H1 (cell line): ENCODE measurements at regions not wholly inside any gene's neighbourhood (a gene's known extent, or its start where the extent isn't known, plus 50 kb on each side); places are given as distances from the start of the nearest gene placed in this dataset.

Experiments
- CHD7 ChIP-seq: fragments of 300-600 bp; sonication (generic); IDR thresholded peaks from 2 replicates; pipeline ENCODE4 v1.7.1; 2012; ENCODE audit warnings: low read length, moderate library complexity, mild to moderate bottlenecking, inconsistent platforms; ENCODE audit not compliant: insufficient replicate concordance

GRCh38 chr1:216900116-216900620 lies 176.9 kb upstream of the ESRRG start (continued):
- TF ChIP-seq CHD7, result no peak
